ENCODE measurements at regions not wholly inside any gene's neighbourhood (a gene's known extent, or its start where the extent isn't known, plus 50 kb on each side); places are given as distances from the start of the nearest gene placed in this dataset.

DNA sequence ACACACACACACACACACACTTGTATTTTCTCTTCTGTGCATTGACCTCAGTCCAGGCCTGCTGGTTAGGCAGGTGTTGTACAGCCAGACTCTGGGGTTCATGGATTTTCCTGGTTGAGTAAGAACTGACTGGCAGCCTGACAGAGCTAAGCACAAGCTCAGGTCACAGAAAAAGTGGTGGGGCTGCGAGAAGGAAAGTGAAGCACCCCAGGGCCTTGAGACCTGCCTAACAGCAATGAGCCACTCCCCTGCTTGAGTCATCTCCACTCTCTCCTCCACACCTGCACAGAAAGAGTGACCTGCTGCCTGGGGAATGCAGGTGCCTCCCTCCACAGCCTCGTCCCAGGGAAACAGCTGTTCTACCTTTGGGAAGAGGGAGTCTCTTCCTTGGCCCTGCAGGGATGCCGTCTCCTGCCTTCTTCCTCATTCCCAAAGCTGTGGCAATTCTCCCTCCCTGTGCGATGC, 91.4 kb upstream of the LGALSL start:
- Histone ChIP-seq H3K79me1 (ENCODE audit: low read depth, low read length) (no peaks in the 10 kb centered on the region), H3K36me3 (replicated peaks in 1 of 2; ENCODE audit: control insufficient read depth in 2 of 2, insufficient read depth in 2 of 2, low read length in 2 of 2) (no peaks in the 10 kb centered on the region), H2AK5ac (ENCODE audit: low read depth, low read length) (no peak overlapping the region), H3K4me2 (ENCODE audit: insufficient read depth, low read length, poor library complexity, severe bottlenecking) (no peak overlapping the region), H2BK120ac (ENCODE audit: low read depth, low read length) (no peak overlapping the region), H3K9me3 (replicated peaks in 1 of 2; ENCODE audit: control insufficient read depth in 2 of 2, insufficient read depth in 1 of 2, low read depth in 1 of 2, low read length in 2 of 2) (no peaks in the 10 kb centered on the region), H3K23ac (ENCODE audit: low read depth, low read length, poor library complexity) (no peak overlapping the region), H3K14ac (ENCODE audit: low read length) (no peak overlapping the region), H2BK12ac (ENCODE audit: low read length) (no peak overlapping the region), H4K91ac (ENCODE audit: low read depth, low read length, poor library complexity) (no peak overlapping the region), H3K4me3 (ENCODE audit: low read length in 2 of 2) (no peak overlapping the region), H3K9ac (ENCODE audit: low read depth, low read length, poor library complexity) (no peak overlapping the region), H2AFZ (ENCODE audit: low read length) (no peak overlapping the region), H3K18ac (ENCODE audit: low read length) (no peak overlapping the region), H3K4ac (ENCODE audit: low read length) (no peak overlapping the region), H3K27me3 (ENCODE audit: control insufficient read depth in 3 of 3, insufficient read depth in 3 of 3, low read depth in 1 of 3, low read length in 3 of 3) (no peaks in the 10 kb centered on the region), H2BK15ac (ENCODE audit: low read length) (no peak overlapping the region), H4K8ac (ENCODE audit: low read depth, low read length) (no peak overlapping the region), H2BK5ac (ENCODE audit: low read length) (no peak overlapping the region), H3K4me1 (ENCODE audit: control insufficient read depth in 2 of 2, insufficient read depth in 1 of 2, low read depth in 1 of 2, low read length in 2 of 2) (peaks cover 5 to 19% of the 10 kb centered on the region in 2 donors), H3K27ac (replicated peaks; ENCODE audit: low read length) (no peak overlapping the region)
- no CpG with 5 or more reads among the region's 4 CpGs for WGBS, 2 donors (ENCODE audit: extremely low coverage in 2 of 2, insufficient read length in 2 of 2, insufficient replicate concordance in 1 of 2)
- no peak for DNase-seq (ENCODE audit: low spot score)

GRCh38 chr2:64363140-64363539, 90.8 kb upstream of the LGALSL start:
- Histone ChIP-seq H3K4me3 (ENCODE audit: low read length in 2 of 2) (no peak overlapping the region), H3K9me3 (replicated peaks in 1 of 2; ENCODE audit: control insufficient read depth in 2 of 2, insufficient read depth in 1 of 2, low read depth in 1 of 2, low read length in 2 of 2) (no peaks in the 10 kb centered on the region)

DNA sequence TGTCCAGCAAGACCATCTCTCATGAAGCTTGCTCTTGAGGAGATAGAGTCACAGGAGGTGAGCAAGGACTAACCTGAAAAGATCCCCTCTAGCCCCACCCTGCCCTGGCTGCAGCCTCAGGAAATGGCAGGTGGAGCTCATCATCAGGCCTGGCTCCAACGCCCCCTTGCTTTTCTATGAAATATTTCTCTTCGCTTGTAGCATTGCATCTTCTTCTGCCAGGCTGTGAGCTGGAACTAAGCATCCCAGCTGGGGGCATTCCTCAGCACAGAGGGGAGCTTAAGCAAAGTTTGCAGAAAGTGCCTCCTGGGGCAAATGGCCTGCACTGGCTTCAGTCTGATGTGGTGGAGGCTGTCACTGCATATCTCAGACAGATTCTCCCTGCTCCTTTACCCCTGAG, 90.1 kb upstream of the LGALSL start:
- no peak for DNase-seq (ENCODE audit: low spot score)
- no peak overlapping the region for H3K18ac ChIP-seq (ENCODE audit: low read length)
- H2AFZ ChIP-seq (ENCODE audit: low read length): no peak overlapping the region
- H3K4me1 ChIP-seq (ENCODE audit: control insufficient read depth in 2 of 2, insufficient read depth in 1 of 2, low read depth in 1 of 2, low read length in 2 of 2): peaks cover 5 to 23% of the 10 kb centered on the region in 2 donors
- no CpG with 5 or more reads among the region's 2 CpGs for WGBS, 2 donors (ENCODE audit: extremely low coverage in 2 of 2, insufficient read length in 2 of 2, insufficient replicate concordance in 1 of 2)
- H3K9me3 ChIP-seq (replicated peaks in 1 of 2; ENCODE audit: control insufficient read depth in 2 of 2, insufficient read depth in 1 of 2, low read depth in 1 of 2, low read length in 2 of 2): no peaks in the 10 kb centered on the region
- H3K4ac ChIP-seq (ENCODE audit: low read length): no peak overlapping the region
- no peak overlapping the region for H3K9ac ChIP-seq (ENCODE audit: low read depth, low read length, poor library complexity)
- no peak overlapping the region for H2BK5ac ChIP-seq (ENCODE audit: low read length)
- no peak overlapping the region for H2BK15ac ChIP-seq (ENCODE audit: low read length)
- H2BK12ac ChIP-seq (ENCODE audit: low read length): no peak overlapping the region
- no peak overlapping the region for H2BK120ac ChIP-seq (ENCODE audit: low read depth, low read length)
- H3K14ac ChIP-seq (ENCODE audit: low read length): no peak overlapping the region
- no peaks in the 10 kb centered on the region for H3K27me3 ChIP-seq (ENCODE audit: control insufficient read depth in 3 of 3, insufficient read depth in 3 of 3, low read depth in 1 of 3, low read length in 3 of 3)
- no peaks in the 10 kb centered on the region for H3K79me1 ChIP-seq (ENCODE audit: low read depth, low read length)
- no peak overlapping the region for H3K27ac ChIP-seq (replicated peaks; ENCODE audit: low read length)
- H4K91ac ChIP-seq (ENCODE audit: low read depth, low read length, poor library complexity): no peak overlapping the region
- no peaks in the 10 kb centered on the region for H3K36me3 ChIP-seq (replicated peaks in 1 of 2; ENCODE audit: control insufficient read depth in 2 of 2, insufficient read depth in 2 of 2, low read length in 2 of 2)
- no peak overlapping the region for H3K4me2 ChIP-seq (ENCODE audit: insufficient read depth, low read length, poor library complexity, severe bottlenecking)
- H3K23ac ChIP-seq (ENCODE audit: low read depth, low read length, poor library complexity): no peak overlapping the region
- H4K8ac ChIP-seq (ENCODE audit: low read depth, low read length): no peak overlapping the region
- H2AK5ac ChIP-seq (ENCODE audit: low read depth, low read length): no peak overlapping the region
- H3K4me3 ChIP-seq (ENCODE audit: low read length in 2 of 2): no peak overlapping the region

More at GRCh38 chr2:64363140-64363539, 90.8 kb upstream of the LGALSL start:
- no peak overlapping the region for H2BK15ac ChIP-seq (ENCODE audit: low read length)
- H3K23ac ChIP-seq (ENCODE audit: low read depth, low read length, poor library complexity): no peak overlapping the region
- no peaks in the 10 kb centered on the region for H3K36me3 ChIP-seq (replicated peaks in 1 of 2; ENCODE audit: control insufficient read depth in 2 of 2, insufficient read depth in 2 of 2, low read length in 2 of 2)
- H3K79me1 ChIP-seq (ENCODE audit: low read depth, low read length): no peaks in the 10 kb centered on the region
- H4K8ac ChIP-seq (ENCODE audit: low read depth, low read length): no peak overlapping the region
- H4K91ac ChIP-seq (ENCODE audit: low read depth, low read length, poor library complexity): no peak overlapping the region
- H3K27me3 ChIP-seq (ENCODE audit: control insufficient read depth in 3 of 3, insufficient read depth in 3 of 3, low read depth in 1 of 3, low read length in 3 of 3): no peaks in the 10 kb centered on the region
- WGBS, 2 donors (ENCODE audit: extremely low coverage in 2 of 2, insufficient read length in 2 of 2, insufficient replicate concordance in 1 of 2): no CpG with 5 or more reads among the region's 4 CpGs
- no peak overlapping the region for H2BK120ac ChIP-seq (ENCODE audit: low read depth, low read length)
- H3K4me1 ChIP-seq (ENCODE audit: control insufficient read depth in 2 of 2, insufficient read depth in 1 of 2, low read depth in 1 of 2, low read length in 2 of 2): peaks cover 5 to 23% of the 10 kb centered on the region in 2 donors
- H2AK5ac ChIP-seq (ENCODE audit: low read depth, low read length): no peak overlapping the region
- H3K4ac ChIP-seq (ENCODE audit: low read length): no peak overlapping the region
- no peak overlapping the region for H3K18ac ChIP-seq (ENCODE audit: low read length)
- H3K27ac ChIP-seq (replicated peaks; ENCODE audit: low read length): no peak overlapping the region
- no peak overlapping the region for H2AFZ ChIP-seq (ENCODE audit: low read length)
- H3K9ac ChIP-seq (ENCODE audit: low read depth, low read length, poor library complexity): no peak overlapping the region
- DNase-seq (ENCODE audit: low spot score): no peak
- H2BK5ac ChIP-seq (ENCODE audit: low read length): no peak overlapping the region
- no peak overlapping the region for H3K14ac ChIP-seq (ENCODE audit: low read length)
- H3K4me2 ChIP-seq (ENCODE audit: insufficient read depth, low read length, poor library complexity, severe bottlenecking): no peak overlapping the region
- no peak overlapping the region for H2BK12ac ChIP-seq (ENCODE audit: low read length)

GRCh38 chr2:64367444-64368232, 86.3 kb upstream of the LGALSL start:
- Histone ChIP-seq H3K4me1 (ENCODE audit: control insufficient read depth in 2 of 2, insufficient read depth in 1 of 2, low read depth in 1 of 2, low read length in 2 of 2) (peaks cover 0 to 14% of the 10 kb centered on the region in 2 donors), H2BK5ac (ENCODE audit: low read length) (no peak overlapping the region), H3K27me3 (ENCODE audit: control insufficient read depth in 3 of 3, insufficient read depth in 3 of 3, low read depth in 1 of 3, low read length in 3 of 3) (no peaks in the 10 kb centered on the region), H2BK12ac (ENCODE audit: low read length) (no peak overlapping the region), H4K91ac (ENCODE audit: low read depth, low read length, poor library complexity) (no peak overlapping the region), H3K9ac (ENCODE audit: low read depth, low read length, poor library complexity) (no peak overlapping the region), H2BK15ac (ENCODE audit: low read length) (no peak overlapping the region), H3K27ac (replicated peaks; ENCODE audit: low read length) (no peak overlapping the region), H3K4ac (ENCODE audit: low read length) (no peak overlapping the region), H3K4me2 (ENCODE audit: insufficient read depth, low read length, poor library complexity, severe bottlenecking) (no peak overlapping the region), H2AK5ac (ENCODE audit: low read depth, low read length) (no peak overlapping the region), H2BK120ac (ENCODE audit: low read depth, low read length) (no peak overlapping the region), H3K79me1 (ENCODE audit: low read depth, low read length) (peaks cover 2% of the 10 kb centered on the region), H4K8ac (ENCODE audit: low read depth, low read length) (no peak overlapping the region), H3K18ac (ENCODE audit: low read length) (no peak overlapping the region), H3K9me3 (replicated peaks in 1 of 2; ENCODE audit: control insufficient read depth in 2 of 2, insufficient read depth in 1 of 2, low read depth in 1 of 2, low read length in 2 of 2) (no peaks in the 10 kb centered on the region), H3K23ac (ENCODE audit: low read depth, low read length, poor library complexity) (no peak overlapping the region), H3K4me3 (ENCODE audit: low read length in 2 of 2) (no peak overlapping the region), H3K14ac (ENCODE audit: low read length) (no peak overlapping the region), H2AFZ (ENCODE audit: low read length) (no peak overlapping the region), H3K36me3 (replicated peaks in 1 of 2; ENCODE audit: control insufficient read depth in 2 of 2, insufficient read depth in 2 of 2, low read length in 2 of 2) (no peaks in the 10 kb centered on the region)
- WGBS, 2 donors (ENCODE audit: extremely low coverage in 2 of 2, insufficient read length in 2 of 2, insufficient replicate concordance in 1 of 2): no CpG with 5 or more reads among the region's 7 CpGs
- DNase-seq (ENCODE audit: low spot score): no peak

Data from neuronal stem cell (in vitro differentiated cells).